ENCODE measurements at regions not wholly inside any gene's neighbourhood (a gene's known extent, or its start where the extent isn't known, plus 50 kb on each side); places are given as distances from the start of the nearest gene placed in this dataset.
"Not testable (repeated sequence)": the region's sequence is repeated elsewhere in the genome, so short reads cannot be mapped to it uniquely, and the experiment has no call there.

DNA sequence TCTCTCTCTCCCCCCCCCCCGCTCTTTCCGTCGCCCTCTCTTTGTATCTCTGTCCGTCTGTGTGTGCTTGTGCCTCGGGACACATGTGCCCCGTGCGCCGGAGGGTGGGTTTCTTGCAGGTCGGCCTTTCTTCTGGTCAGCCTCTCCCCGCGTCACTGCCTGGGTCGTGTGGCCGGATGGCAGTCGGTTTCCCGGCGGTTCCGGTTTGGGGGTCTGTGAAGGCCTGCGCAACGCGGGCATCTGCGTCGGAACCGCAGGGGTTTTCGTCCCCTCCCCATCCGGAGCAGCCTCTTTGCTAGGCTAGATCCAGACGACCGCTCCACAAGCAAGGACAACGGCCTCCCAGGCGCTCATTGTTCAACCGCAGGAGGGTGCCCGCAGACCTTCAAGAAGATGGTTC, 1398.6 kb upstream of the PCDH10 start:
- peak; percentile 26 for DNase-seq
- H2AFZ ChIP-seq (ENCODE audit: low read depth, low read length); H3K9ac ChIP-seq (ENCODE audit: low read depth, low read length); H3K4me1 ChIP-seq (ENCODE audit: insufficient read depth, low read length); H3K4me2 ChIP-seq (ENCODE audit: insufficient read depth, low read length); H3K27me3 ChIP-seq (ENCODE audit: insufficient read depth, low read length, poor library complexity); H3K9me3 ChIP-seq (ENCODE audit: insufficient read depth, low read length, severe bottlenecking); H3K4me3 ChIP-seq (ENCODE audit: low read depth in 1 of 2, low read length in 2 of 2); H3K36me3 ChIP-seq (ENCODE audit: insufficient read depth, low read length); H3K79me2 ChIP-seq (ENCODE audit: insufficient read depth, low read length); ATAC-seq (ENCODE audit: insufficient read depth, low read depth); H3K27ac ChIP-seq (ENCODE audit: low read length); H4K20me1 ChIP-seq (ENCODE audit: insufficient read depth, low read length): not testable (repeated sequence)

GRCh38 chr4:131762234-131762633, 1386.9 kb upstream of the PCDH10 start:
- H3K4me3 ChIP-seq (ENCODE audit: low read depth in 1 of 2, low read length in 2 of 2); H3K36me3 ChIP-seq (ENCODE audit: insufficient read depth, low read length); H3K27ac ChIP-seq (ENCODE audit: low read length); H3K79me2 ChIP-seq (ENCODE audit: insufficient read depth, low read length); DNase-seq; H3K4me2 ChIP-seq (ENCODE audit: insufficient read depth, low read length); H3K9ac ChIP-seq (ENCODE audit: low read depth, low read length); H3K9me3 ChIP-seq (ENCODE audit: insufficient read depth, low read length, severe bottlenecking); ATAC-seq (ENCODE audit: insufficient read depth, low read depth); H3K4me1 ChIP-seq (ENCODE audit: insufficient read depth, low read length); H2AFZ ChIP-seq (ENCODE audit: low read depth, low read length); H4K20me1 ChIP-seq (ENCODE audit: insufficient read depth, low read length); H3K27me3 ChIP-seq (ENCODE audit: insufficient read depth, low read length, poor library complexity): not testable (repeated sequence)

- Histone ChIP-seq H3K9ac (ENCODE audit: low read depth, low read length) (no peak overlapping the region), H4K20me1 (ENCODE audit: insufficient read depth, low read length) (no peaks in the 10 kb centered on the region), H2AFZ (ENCODE audit: low read depth, low read length) (no peak overlapping the region), H3K4me1 (ENCODE audit: insufficient read depth, low read length) (no peaks in the 10 kb centered on the region), H3K9me3 (ENCODE audit: insufficient read depth, low read length, severe bottlenecking) (peaks cover 6% of the 10 kb centered on the region), H3K36me3 (ENCODE audit: insufficient read depth, low read length) (no peaks in the 10 kb centered on the region), H3K79me2 (ENCODE audit: insufficient read depth, low read length) (no peaks in the 10 kb centered on the region), H3K4me2 (ENCODE audit: insufficient read depth, low read length) (no peak overlapping the region), H3K4me3 (ENCODE audit: low read depth in 1 of 2, low read length in 2 of 2) (no peak overlapping the region), H3K27me3 (ENCODE audit: insufficient read depth, low read length, poor library complexity) (no peaks in the 10 kb centered on the region), H3K27ac (ENCODE audit: low read length) (no peak overlapping the region)
- ATAC-seq (ENCODE audit: insufficient read depth, low read depth) = no peak
- TF ChIP-seq CTCF (IDR thresholded peaks at IDR 0.05; ENCODE audit: borderline replicate concordance, extremely low read depth, low read length, poor library complexity, severe bottlenecking) (no peak), EZH2 (IDR thresholded peaks at IDR 0.05; ENCODE audit: borderline replicate concordance, low read depth, low read length, severe bottlenecking) (no peak)
- DNase-seq = no peak
Measured at GRCh38 chr4:131764730-131765129, 1384.4 kb upstream of the PCDH10 start.

DNA sequence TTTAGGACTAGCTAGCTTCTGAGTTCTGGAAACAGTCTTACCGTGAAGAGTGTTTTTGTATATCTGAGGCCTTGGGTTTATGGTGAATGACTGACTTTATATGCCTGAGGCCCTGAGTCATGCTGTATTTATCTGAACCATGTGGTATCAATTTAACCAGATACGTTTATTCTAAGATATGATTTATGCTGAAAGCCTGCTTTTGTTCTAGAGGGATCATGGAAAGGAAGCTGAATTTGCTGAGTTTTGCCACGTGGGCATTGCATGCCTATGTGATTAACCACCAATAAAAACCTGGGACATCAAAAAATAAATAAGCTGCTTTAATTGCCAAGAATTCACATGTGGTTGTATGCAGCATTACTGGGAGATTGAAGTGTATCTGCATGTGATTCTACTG, 1374.7 kb upstream of the PCDH10 start:
- not testable (repeated sequence) for H3K4me2 ChIP-seq (ENCODE audit: insufficient read depth, low read length); H3K79me2 ChIP-seq (ENCODE audit: insufficient read depth, low read length); H3K27me3 ChIP-seq (ENCODE audit: insufficient read depth, low read length, poor library complexity); H3K36me3 ChIP-seq (ENCODE audit: insufficient read depth, low read length); H2AFZ ChIP-seq (ENCODE audit: low read depth, low read length); H3K27ac ChIP-seq (ENCODE audit: low read length); H4K20me1 ChIP-seq (ENCODE audit: insufficient read depth, low read length); H3K9ac ChIP-seq (ENCODE audit: low read depth, low read length); ATAC-seq (ENCODE audit: insufficient read depth, low read depth); H3K9me3 ChIP-seq (ENCODE audit: insufficient read depth, low read length, severe bottlenecking); H3K4me1 ChIP-seq (ENCODE audit: insufficient read depth, low read length); DNase-seq; H3K4me3 ChIP-seq (ENCODE audit: low read depth in 1 of 2, low read length in 2 of 2)

DNA sequence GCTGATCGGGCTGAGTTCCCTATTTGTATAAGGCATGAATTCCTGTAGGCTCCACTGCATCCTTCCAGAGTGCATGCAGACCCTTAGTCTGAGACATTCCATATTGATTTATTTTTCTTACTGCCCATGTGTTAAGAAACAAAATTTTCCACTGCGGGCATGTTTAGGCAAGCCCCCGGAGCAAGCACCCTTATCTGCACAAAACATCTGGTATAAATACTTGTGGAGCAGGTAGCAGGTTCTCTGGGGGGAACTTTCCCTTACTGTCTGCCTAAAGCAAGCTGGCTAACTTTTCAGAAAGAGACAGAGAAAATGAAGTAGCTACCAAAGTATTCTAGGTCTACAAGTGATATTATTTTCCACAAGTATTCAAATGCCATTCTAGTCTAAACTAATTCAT, 1338.5 kb upstream of the PCDH10 start:
- not testable (repeated sequence) for H3K79me2 ChIP-seq (ENCODE audit: insufficient read depth, low read length); H3K36me3 ChIP-seq (ENCODE audit: insufficient read depth, low read length); H3K27me3 ChIP-seq (ENCODE audit: insufficient read depth, low read length, poor library complexity); H4K20me1 ChIP-seq (ENCODE audit: insufficient read depth, low read length); H3K27ac ChIP-seq (ENCODE audit: low read length); H3K4me3 ChIP-seq (ENCODE audit: low read depth in 1 of 2, low read length in 2 of 2); H3K4me2 ChIP-seq (ENCODE audit: insufficient read depth, low read length); H2AFZ ChIP-seq (ENCODE audit: low read depth, low read length); H3K9ac ChIP-seq (ENCODE audit: low read depth, low read length); H3K9me3 ChIP-seq (ENCODE audit: insufficient read depth, low read length, severe bottlenecking); ATAC-seq (ENCODE audit: insufficient read depth, low read depth)
- peak; percentile 23 for DNase-seq
- H3K4me1 ChIP-seq (ENCODE audit: insufficient read depth, low read length) = peaks cover 15% of the 10 kb centered on the region

Measured in DND-41 (cell line).